Adrenal gland (tissue), 9 donors: ENCODE measurements at regions not wholly inside any gene's neighbourhood (a gene's known extent, or its start where the extent isn't known, plus 50 kb on each side); places are given as distances from the start of the nearest gene placed in this dataset.

Experiments used
- DNase-seq, 7 donors: peaks; one replicate each; pipeline ENCODE4 v3.0.0-alpha.2; 2019 to 2020
- H3K27ac ChIP-seq, 5 donors: fragments of 200-600 bp; sonication (generic) in 4 of 5; 1 replicate in 3 of 5; 2 replicates in 2 of 5; pipeline versions ENCODE4 v1.5.1 to v1.8.0; 2016 to 2020; ENCODE audit warnings: mild to moderate bottlenecking in 1 of 5
- H3K27me3 ChIP-seq: fragments of 200-600 bp; 2 replicates; pipeline ENCODE4 v1.8.0; 2021
- H3K36me3 ChIP-seq, 2 donors: fragments of 200-600 bp; replicated peaks in 1 of 2; 1 replicate in 1 of 2; 2 replicates in 1 of 2; pipeline versions ENCODE4 v1.5.1 to v1.8.0; 2018 to 2022
- H3K4me1 ChIP-seq, 2 donors: fragments of 200-600 bp; replicated peaks in 1 of 2; 1 replicate in 1 of 2; 2 replicates in 1 of 2; pipeline versions ENCODE4 v1.5.1 to v1.8.0; 2018 to 2021
- H3K4me3 ChIP-seq, 4 donors: fragments of 200-600 bp; sonication (generic) in 3 of 4; one replicate each; pipeline ENCODE4 v1.5.1; 2016 to 2018
- H3K9me3 ChIP-seq, 3 donors: fragments of 200-600 bp; sonication (generic) in 1 of 3; replicated peaks in 1 of 3; 1 replicate in 2 of 3; 2 replicates in 1 of 3; pipeline versions ENCODE4 v1.5.1 to v1.8.0; 2016 to 2021
- POLR2A ChIP-seq, 2 donors: fragments of 450-650 bp; IDR thresholded peaks; one replicate each; pipeline ENCODE4 v1.6.1; 2017; ENCODE audit warnings: antibody characterized with exemption in 2 of 2, mild to moderate bottlenecking in 2 of 2, moderate library complexity in 1 of 2
- WGBS, 4 donors: extraction: QIAGEN DNeasy Blood & Tissue Kit in 2 of 4; methylation state at CpG; one replicate each; pipeline versions ENCODE4 v1.1.5 to v1.1.7; 2013 to 2017; 5-methylcytosine and 5-hydroxymethylcytosine counted together
- intact Hi-C, 2 donors: fragments of 100-400 bp; cut with DNase I; formaldehyde crosslinking; loops; one replicate each; pipeline versions ENCODE4 v1.14.1 to v1.15.0; 2022 to 2023
- TF ChIP-seq, protein P1 (sequence below), 6 experiments: fragments of 450-650 bp in 4 of 6; fragments of 200-600 bp in 2 of 6; sonication (generic) in 1 of 6; IDR thresholded peaks; 1 replicate in 5 of 6; 2 replicates in 1 of 6; pipeline versions ENCODE4 v1.5.1 to v1.8.0; 2016 to 2021; ENCODE audit warnings: antibody characterized with exemption in 6 of 6, mild to moderate bottlenecking in 2 of 6, moderate library complexity in 1 of 6
- donor health status: healthy with polysubstance abuse.
- donor health status: Bipolar disorder and iron deficiency.
- donor health status: DM: yes; HTN: yes; CAD: no.
- donor health status: DM: no; HTN: no; CAD: no.
- donor health status: DM: no; HTN: no; CAD: no.

DNA sequence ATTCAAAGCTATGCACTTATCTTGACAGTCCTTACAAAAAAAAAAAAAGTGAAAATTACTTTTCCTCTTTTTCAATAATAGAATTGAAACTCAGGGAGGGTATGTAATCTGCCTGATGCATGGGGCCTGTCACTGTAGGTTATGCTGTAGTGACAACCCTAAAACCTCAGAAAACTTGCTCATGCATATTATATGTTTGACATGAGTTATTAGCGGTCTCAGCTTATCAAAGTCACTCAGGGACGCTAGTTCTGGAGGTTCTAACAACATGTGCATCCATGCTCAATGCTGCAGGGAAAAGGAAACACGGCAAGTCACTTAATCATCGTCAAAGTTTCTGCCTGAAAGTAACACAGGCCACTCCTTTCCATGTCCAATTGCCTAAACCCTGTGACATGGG, 78.4 kb upstream of the TMEM252 start:
- Histone ChIP-seq H3K27ac (no peak overlapping the region), H3K27me3 (no peaks in the 10 kb centered on the region), H3K36me3 (no peaks in the 10 kb centered on the region), H3K9me3 (no peaks in the 10 kb centered on the region), H3K4me3 (no peak overlapping the region), H3K4me1 (no peaks in the 10 kb centered on the region)
- intact Hi-C loops, result no loop called here
- no peak for DNase-seq
- no peak for TF ChIP-seq POLR2A (IDR thresholded peaks at IDR 0.05)
- TF ChIP-seq, protein P1, sequence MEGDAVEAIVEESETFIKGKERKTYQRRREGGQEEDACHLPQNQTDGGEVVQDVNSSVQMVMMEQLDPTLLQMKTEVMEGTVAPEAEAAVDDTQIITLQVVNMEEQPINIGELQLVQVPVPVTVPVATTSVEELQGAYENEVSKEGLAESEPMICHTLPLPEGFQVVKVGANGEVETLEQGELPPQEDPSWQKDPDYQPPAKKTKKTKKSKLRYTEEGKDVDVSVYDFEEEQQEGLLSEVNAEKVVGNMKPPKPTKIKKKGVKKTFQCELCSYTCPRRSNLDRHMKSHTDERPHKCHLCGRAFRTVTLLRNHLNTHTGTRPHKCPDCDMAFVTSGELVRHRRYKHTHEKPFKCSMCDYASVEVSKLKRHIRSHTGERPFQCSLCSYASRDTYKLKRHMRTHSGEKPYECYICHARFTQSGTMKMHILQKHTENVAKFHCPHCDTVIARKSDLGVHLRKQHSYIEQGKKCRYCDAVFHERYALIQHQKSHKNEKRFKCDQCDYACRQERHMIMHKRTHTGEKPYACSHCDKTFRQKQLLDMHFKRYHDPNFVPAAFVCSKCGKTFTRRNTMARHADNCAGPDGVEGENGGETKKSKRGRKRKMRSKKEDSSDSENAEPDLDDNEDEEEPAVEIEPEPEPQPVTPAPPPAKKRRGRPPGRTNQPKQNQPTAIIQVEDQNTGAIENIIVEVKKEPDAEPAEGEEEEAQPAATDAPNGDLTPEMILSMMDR (IDR thresholded peaks at IDR 0.05), result no peak
- WGBS, 4 donors, result 68 to 79% (median 75%) methylated on average over 4 of the region's 4 CpGs

DNA sequence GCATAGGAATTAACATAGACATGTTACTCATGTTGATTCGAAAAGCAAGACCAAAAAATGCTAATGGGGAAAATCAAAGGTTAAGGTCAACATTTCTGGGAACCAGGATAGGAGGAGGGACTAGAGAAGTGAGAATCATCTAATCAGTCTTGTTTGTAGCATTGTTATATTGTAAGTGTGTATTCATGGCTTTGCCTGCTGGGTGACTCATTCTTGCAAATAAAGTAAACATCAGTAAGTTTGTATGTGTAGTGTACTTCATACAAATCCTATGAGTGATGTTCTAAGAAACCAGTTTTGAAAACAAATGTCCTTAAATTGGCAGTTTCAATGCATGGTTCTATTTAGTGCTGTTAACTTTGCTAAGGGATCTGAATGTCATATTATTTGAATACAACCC, 79.0 kb upstream of the TMEM252 start:
- no peak for DNase-seq
- H3K36me3 ChIP-seq, result no peaks in the 10 kb centered on the region
- H3K27me3 ChIP-seq, result no peaks in the 10 kb centered on the region
- H3K4me3 ChIP-seq, result no peak overlapping the region
- intact Hi-C loops, result no loop called here
- no peaks in the 10 kb centered on the region for H3K9me3 ChIP-seq
- WGBS, 4 donors, result 39 to 51% (median 43%) methylated on average over 1 of the region's 1 CpG
- TF ChIP-seq, protein P1 (IDR thresholded peaks at IDR 0.05), result no peak
- TF ChIP-seq POLR2A (IDR thresholded peaks at IDR 0.05), result no peak
- H3K27ac ChIP-seq, result no peak overlapping the region
- no peaks in the 10 kb centered on the region for H3K4me1 ChIP-seq

DNA sequence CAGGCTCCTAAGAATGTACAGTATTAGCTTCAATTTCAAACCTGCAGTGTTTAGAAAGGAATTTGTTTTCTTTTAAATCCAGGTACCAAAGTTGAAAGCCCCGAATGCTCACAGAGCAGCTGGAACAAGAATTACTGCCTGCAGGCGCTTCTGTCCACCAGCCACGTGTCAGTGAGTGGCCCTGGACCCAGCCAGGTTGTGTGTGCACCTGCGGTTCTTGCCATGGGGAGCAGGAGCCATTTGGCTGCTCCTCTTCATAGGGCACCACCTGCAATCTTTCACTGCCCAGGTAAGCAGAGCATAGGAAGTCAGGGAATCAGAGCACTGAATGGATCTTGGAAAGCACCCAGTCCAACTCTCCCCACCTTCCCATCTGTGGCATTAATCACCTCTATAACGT, 79.5 kb upstream of the PIP5K1B start:
- no peak for TF ChIP-seq POLR2A (IDR thresholded peaks at IDR 0.05)
- TF ChIP-seq, protein P1 (IDR thresholded peaks at IDR 0.05), result no peak
- intact Hi-C loops, result no loop called here
- DNase-seq, result no peak
- H3K27ac ChIP-seq, result no peak overlapping the region
- no peak overlapping the region for H3K4me3 ChIP-seq
- H3K9me3 ChIP-seq, result no peaks in the 10 kb centered on the region
- 69 to 81% (median 69%) methylated on average over 5 of the region's 5 CpGs for WGBS, 4 donors
- H3K27me3 ChIP-seq, result no peaks in the 10 kb centered on the region
- H3K36me3 ChIP-seq, result no peaks in the 10 kb centered on the region
- H3K4me1 ChIP-seq, result no peaks in the 10 kb centered on the region

DNA sequence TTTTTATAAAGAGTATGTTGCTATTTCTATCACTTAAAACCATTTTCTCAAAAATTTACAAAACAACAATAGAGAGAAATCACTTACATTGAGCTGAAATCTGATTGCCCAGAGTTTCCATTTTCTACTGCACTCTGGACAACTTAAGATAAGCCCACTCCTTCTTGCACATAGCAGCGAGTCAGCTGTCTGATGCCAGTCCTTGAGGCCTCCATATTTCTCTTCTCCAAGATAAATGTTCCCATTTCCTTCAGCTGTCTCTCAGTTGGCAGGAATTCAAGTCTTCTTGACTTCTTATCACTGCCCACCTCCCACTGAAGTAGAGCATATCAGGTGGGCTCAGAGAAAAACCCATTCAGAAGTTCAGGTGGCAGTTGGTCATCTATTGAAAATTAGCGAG, 78.5 kb upstream of the PIP5K1B start:
- Histone ChIP-seq H3K36me3 (no peaks in the 10 kb centered on the region), H3K4me1 (no peaks in the 10 kb centered on the region), H3K27me3 (no peaks in the 10 kb centered on the region), H3K27ac (no peak overlapping the region), H3K4me3 (no peak overlapping the region), H3K9me3 (no peaks in the 10 kb centered on the region)
- 80 to 90% (median 85%) methylated on average over 2 of the region's 2 CpGs for WGBS, 4 donors
- intact Hi-C loops, result no loop called here
- no peak for TF ChIP-seq POLR2A (IDR thresholded peaks at IDR 0.05)
- TF ChIP-seq, protein P1 (IDR thresholded peaks at IDR 0.05), result no peak
- DNase-seq, result no peak
